ENCODE measurements at regions not wholly inside any gene's neighbourhood (a gene's known extent, or its start where the extent isn't known, plus 50 kb on each side); places are given as distances from the start of the nearest gene placed in this dataset.

DNA sequence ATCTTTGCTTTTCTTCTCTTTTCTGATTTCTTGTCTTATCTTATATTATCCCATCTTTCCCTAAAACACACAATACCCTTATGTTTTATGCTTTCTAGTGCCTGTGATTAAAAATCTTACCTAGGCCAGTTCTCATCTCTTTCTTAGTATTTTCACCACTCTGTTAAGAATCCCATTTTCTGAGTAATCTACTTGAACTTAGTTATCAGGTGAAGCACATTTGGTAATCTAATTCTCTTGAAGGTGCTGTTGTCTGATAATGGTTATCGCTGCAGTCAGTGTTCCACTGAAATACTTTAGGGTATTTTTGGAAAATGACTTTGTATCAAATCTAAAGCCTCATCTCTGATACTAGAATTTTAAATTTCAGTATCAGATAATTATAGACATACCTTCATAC, 192.5 kb upstream of the MAN1A1 start:
- no peak for DNase-seq

DNA sequence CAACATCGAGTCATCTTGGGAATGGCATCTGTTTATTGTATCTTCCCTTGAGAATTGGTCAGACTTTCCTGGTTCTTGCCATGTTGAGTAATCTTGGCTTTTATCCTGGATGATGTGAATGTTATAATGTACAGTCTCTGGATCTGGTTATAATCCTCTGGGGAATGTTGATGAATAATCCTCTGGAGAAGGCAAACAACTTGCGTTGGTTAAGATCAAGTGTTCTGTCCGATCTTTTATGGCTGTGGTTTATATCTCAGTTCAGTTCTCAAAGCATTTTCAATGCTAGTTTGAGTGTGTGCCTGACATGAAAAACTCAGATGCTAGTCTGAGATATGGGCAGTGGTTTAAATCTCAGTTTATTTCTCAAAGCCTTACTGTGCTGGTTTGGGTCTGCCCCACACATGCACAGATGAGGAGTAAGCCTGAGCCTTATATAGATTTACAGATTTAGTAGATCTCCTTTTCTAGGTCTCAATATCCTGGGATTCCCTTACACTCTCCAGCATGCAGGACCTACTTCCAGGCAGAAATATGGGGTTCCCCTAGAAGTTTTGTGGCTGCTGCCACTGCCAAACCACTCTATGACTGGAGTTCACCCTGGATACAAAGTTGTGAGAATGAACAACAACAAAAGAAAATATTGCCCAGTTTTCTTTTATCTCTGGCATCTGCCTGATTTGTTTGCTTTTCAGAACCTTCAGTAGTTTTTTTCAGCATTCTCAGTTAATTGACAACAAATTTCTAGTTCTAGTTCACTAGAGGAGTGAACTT, 191.8 kb upstream of the MAN1A1 start:
- DNase-seq: no peak

DNA sequence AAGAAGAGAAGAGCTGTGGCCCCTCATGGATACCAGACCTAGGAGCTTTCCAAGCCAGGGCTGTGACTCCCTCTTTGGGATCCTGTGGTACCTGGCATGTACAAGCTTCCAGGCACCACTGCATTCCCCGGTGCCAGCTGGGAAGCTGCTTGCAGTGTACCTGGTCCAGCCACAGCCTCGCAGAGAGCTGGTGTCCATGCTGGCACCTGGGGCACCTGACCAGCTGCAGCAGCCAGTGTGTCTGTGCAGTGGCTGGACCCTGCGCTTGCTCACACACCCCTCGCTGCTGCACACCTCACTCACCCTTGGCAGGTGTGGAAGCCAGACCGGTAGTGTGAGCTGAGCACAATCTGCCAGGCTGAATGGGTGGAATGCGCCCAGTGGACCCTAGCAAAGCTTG, 190.9 kb upstream of the MAN1A1 start:
- DNase-seq: no peak

DNA sequence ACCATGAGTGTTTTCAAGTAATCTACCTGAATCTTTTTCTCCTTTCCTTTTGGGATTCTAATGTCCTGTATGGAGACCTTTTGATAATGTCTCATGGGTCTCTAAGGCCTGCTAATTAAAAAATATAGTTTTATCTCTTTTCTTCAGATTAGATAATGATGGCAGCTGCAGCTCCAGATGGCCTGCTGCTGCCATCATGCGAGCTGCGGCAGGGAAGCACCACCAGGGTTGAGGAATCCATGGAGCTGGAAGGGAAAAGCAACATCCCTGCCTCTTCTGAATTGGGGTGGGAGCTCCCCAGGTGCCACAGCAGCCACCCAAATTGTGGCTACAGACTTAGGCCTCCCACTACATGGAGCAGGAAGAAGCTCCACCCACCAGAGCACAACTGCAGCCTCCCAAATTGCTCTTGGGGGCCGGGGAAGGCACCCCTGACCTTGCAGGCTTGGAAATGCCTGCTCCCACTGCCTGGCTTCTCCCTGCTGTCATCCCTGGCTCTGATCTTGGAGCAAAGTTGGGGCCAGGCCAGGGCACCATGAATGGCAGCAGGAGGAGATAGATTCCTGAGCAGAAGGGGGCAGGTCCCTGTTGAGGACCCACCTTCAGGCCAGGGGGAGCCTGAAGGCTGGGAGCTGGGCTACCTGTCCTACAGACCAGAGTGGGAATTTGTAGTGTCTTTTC, 189.6 kb upstream of the MAN1A1 start:
- no peak for DNase-seq

DNA sequence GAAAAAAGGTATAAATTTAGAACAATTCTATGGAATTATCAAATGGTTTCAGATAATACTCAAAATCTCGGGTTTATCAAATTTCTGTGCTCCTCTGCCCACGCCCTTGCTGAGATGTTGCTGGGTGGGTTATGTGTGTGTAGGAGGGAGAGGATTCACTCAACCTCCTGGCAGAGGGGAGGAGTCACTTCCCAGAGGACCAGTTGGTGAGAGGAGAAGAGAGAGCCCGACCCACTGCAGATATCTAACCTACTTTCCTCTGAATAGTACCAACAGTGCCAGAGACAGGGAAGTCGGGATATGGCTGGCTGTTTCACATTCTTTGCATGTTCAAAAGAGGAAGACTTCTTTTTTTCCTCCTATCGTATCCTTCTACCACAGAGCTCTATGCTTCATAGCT, 187.1 kb upstream of the MAN1A1 start:
- no peak for DNase-seq

DNA sequence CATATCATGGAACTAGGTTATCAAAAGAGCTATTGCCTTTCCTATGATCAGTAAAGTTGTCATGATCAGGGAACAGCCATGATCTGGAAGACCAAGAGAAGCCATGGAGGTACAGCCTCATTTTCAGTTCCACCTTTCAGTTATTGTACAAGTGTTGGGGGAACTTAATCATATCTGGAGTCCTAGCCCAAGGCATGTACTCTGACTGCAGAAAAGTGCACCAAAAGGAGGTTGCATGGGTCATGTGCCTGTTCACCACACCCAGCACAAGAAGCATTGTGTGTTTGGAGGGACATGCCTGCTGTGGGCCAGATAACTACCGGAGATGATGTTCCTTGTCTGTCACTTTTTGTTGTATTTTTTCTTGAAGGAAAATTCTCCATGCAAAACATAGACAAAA, 185.8 kb upstream of the MAN1A1 start:
- DNase-seq: no peak

DNA sequence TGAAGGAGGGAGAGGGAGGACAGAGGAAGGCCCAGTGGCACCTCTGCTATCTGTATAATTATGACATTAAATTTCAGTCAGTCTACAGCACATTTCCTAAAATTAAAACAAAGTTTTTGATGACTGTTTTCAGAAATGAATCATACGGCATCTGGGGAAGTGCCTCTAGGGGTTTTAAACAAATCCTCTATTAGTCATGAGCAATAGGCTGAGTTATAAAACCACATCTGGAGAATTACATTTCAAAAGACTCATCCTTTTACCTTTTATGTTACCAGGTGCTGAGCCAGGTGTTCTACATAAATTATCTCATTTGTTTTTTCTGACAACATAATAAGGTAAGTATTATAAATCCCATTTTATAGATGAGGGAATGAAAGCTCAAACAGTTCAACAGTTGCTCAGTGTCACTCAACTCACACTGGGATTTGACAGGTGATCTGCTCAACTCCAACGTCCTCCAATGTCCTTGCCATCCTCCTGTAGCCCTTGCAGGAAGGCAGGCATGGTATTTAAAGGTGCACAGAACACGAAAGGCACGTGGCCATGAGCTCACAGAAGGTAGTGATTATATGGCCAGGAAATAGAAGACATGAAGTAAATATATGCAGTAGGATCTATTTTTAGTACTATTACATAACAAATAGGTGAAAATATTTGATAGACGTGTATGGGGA, 184.2 kb upstream of the MAN1A1 start:
- no peak for DNase-seq

DNA sequence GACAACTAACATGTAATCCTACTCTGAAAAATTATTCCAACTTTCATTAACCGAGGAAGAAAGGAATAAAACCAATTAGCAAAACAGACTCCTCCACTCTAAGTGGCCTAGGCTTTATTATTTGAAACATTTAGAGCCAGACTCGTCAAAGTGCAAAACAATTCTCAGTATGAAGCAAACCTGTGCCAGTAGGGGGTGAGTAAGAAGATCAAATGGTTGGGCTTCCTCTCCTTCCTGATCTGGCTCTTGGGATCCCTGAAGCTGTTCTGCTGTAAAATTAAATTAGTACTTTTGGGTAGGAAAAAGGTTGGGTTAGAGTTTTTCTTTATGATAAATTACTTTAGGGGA, 177.6 kb upstream of the MAN1A1 start:
- no peak for DNase-seq

DNA sequence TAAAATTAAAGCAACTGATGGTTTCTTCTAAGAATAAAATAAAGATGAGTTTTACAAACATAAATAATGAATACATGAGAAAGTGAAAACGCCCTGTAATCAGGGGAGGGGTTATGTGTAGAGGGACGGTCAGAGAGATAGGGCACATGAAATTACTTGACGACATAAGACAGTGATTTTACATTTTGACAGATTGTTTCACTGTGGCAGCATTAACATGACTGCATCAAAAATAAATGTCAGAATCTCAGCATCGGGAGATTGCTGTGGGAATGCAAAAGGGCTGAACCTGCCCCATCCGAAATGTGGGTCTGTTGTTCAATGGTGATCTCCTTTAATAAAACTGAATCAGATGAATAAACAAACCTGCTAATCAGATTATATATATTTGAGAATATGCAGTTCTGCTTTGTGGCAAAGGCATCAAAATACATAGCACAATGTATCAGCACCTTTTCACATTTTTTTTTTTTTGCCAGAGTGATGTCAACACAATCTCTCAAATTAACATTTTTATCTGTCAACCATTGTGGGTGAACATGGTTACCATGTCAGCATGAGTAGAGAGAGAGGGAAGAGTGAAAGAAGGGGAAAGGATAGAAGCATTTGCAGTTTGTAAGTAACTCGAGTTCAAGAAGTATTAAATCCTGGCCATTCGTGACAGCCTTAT, 177.1 kb upstream of the MAN1A1 start:
- DNase-seq: no peak

DNA sequence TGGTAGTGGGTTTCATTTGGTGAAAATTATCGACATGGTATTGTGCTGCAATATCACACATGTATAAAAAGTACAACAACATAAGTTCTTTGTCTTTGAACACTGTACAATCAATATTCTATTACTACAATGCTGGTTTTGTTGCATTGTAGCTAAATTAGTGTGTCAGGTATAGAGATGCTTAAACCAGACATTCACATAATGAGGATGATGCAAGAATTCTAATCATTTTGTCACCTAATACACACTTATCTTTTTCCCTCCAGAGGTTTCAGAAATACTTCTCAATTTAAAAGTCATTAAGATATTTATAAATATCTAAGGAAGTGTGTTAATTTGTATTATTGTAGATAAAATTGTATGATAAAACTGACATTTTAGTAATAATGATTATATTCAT, 174.8 kb upstream of the MAN1A1 start:
- DNase-seq: no peak

DNA sequence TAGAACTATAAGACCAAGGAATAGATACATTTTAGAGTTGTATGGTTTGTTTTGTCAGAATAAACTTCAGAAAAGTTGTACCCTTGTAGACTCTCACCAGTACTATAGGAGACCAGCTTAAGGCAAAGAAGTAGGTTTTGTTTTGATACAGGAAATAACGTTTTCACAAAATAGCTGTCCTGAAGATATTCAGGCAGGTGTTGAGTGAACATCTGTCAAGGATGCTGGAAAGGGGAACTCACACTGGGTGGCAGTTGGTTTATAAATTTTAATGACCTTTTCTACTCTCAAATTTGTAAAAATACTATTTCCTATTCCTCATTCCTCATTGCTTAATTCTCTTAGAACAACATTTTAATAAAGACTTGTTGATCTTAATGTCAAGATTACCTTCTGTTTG, 174.0 kb upstream of the MAN1A1 start:
- no peak for DNase-seq

DNA sequence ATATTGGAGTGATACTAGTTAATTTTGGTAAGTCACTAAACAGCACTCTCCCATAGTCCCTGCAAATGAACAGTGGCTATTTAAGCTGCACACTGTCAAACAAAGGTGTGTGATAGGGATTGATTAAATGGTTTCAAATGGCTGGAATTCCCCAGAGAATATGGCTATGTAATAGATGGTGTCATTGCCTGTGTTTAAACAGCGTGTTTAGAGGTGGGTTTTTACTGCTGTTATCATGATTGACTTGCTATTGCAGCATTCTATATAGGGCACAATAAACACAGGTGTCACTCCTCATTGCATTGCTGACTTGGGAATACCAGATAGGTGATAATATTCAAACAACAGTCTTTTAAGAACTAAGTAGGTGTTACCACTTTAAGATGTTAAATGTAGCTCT, 171.7 kb upstream of the MAN1A1 start:
- no peak for DNase-seq

DNA sequence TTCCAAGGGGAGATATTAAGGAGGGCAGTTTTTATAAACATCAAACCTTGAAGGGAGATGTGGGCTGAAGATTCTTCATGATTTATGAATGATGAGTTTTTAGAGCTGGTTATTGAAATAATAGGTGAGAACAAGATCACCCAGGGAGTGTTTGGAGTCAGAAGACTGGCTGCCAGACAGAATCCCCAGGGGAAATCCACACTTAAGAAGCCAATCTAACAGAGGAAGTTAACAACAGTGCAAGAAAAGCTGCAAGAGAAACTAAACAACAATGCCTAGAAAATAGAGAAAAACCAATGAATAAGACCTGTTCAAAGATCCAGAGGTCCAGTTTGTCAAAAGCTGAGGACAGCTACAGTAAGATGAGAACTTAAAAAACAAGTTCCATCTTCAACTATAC, 167.9 kb upstream of the MAN1A1 start:
- no peak for DNase-seq

DNA sequence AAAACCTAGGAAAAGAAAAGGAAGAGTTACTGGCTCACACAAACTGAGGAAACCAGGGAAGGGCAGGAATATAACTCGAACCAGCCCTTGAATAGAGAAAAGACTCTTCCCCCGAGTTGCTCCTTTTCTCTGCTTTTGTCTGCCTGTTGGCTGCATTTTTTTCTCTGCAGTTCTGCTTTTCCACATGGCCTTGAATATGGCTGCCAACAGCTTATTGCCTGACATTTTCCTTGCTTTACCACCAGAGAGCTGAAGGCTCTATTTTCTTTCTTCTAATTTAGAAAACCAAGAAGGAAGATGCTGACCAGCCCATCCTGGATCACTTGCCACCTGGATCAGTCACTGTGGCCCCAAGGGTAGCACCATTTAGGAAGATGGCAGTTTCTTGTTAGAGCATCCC, 164.8 kb upstream of the MAN1A1 start:
- DNase-seq: no peak

DNA sequence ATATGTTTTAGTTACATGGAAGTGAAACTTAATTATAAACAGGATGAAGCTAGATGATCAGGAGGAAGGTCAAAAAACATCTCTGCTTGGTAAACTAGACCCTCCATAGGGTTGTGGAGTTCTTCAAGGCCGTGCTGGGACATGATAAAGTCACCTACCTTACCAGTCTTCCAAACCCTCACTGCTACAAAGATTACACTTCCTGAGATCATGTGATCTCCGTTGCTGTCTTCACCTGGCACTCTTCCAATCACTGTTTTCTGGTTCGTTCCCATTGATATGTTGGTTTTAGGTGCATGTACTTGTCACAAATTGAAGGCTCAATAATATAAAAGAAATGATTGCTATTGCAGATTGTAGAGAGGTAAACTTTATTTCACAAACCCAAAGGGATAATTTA, 161.5 kb upstream of the MAN1A1 start:
- DNase-seq: no peak

DNA sequence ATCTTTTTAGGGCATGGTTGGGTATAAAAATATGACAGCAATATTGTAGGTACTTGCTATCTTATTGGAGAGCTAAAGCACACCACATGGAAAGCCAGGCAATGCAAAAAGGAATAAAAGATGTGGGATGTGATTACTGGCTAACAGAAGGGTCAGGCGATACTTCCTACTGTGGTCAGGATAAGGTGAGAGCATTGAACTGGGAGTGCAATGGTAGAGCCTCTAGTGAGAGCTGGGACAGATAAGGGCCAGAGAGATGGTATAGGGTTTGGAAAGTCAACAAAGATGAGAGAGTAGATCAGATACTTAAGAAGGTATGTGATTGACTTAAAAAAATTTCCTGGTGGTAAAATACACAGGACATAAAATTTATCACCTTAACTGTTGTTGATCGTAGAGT, 160.7 kb upstream of the MAN1A1 start:
- no peak for DNase-seq

DNA sequence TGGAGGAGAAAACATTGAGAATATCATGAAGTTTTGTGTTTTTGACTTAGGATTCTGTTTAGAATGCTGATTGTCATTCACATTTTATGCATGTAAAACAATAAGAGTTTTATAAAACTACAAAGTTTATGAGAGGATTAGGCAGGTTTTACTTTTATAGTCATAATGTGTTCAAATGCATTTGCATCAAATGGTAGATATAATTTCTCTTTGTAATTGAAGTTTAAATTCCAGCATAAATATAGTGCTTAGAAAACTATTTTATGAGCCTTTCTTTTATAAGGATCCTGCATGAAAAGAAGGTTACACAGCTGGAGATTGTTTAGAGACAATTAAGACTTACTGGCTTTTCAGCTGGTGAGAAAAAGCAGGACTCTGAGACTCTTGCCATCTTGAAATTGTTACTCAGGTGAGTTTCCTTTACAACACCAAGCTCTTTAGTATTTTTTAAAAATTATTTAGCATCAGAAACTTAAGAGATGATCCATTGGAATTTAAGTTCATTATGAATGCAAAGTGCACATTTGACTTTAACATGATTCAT, 157.1 kb upstream of the MAN1A1 start:
- no peak for DNase-seq

DNA sequence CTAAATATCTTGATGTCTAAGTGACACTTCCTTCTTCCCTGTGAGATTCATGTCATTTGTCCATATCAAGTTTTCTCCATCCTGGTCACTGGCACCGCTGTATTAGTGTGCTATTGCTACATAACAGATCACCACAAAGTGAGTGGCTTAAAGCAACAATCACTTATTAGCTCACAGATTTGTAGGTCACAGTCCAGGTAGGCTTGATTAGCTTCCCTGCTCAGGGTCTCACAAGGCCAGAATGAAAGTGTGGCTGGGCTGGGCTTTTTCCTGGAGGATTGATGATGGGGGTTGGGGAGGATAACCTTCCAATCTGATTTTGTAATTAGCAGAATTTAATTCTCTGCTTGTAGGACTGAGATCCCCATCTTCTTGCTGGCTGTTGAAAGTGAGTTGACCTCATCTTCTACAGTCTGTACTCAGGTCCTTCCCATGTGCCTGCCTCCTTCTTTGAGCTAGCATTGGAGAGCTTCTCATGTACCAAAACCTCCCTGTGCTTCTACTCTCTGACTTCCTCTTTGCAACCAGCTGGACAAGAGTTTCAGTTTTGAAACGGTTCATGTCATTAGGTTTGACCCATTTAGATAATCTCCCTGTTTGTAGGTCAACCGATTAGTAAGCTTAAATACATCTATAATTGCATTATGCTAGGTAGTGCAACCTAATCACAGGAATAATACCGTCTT, 152.4 kb upstream of the MAN1A1 start:
- DNase-seq: no peak

DNA sequence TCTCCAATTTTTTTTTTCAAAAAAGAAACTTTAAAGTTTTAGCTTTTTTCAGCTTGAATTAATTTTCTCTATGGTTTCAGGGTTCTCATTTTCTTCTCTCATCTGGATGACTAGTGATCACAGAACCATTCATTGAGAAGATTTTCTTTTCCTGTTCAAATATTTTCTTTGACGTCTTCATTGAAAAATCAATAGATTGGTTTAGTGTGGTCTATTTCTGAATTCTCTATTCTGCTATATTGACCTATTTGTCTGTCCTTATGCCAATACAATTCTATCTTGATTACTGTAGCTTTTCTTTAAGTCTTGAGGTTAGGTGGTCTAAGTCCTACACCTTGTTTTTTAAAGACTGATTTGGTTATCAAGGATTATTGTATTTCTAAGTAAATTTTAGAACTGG, 150.2 kb upstream of the MAN1A1 start:
- no peak for DNase-seq

DNA sequence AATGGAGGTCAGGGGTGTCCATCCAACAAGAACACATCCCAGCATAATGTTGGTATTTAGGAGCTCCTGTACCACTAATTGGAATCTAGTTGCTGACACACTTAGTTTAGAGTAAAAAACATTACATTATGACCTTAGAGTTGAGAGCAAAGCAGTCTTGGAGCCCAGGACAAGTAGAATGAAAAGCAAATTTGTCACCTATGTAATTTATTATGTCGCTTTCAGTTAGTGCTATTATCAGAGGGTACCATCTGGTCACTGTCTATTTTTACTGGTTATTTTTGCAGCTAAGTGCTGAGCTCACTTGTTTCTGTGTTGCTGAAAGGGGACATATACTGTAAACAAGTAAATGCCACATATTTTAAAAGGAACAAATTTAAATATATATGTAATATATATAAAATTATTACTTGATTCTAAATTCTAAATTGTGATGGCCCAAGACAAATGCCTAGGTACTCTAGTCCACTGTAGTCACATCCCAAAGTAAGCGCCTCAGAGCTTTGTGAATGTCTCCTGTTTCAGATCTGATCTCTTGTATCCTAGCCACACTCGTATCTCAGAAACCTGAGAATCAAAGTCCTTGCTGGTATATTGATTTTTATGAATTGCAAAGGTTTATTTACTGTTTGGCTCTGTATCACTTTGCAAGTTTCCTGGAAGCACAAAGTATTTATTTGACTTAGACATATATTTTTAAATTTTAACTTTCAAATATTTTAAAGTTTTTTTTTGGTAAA, 148.6 kb upstream of the MAN1A1 start:
- no peak for DNase-seq

DNA sequence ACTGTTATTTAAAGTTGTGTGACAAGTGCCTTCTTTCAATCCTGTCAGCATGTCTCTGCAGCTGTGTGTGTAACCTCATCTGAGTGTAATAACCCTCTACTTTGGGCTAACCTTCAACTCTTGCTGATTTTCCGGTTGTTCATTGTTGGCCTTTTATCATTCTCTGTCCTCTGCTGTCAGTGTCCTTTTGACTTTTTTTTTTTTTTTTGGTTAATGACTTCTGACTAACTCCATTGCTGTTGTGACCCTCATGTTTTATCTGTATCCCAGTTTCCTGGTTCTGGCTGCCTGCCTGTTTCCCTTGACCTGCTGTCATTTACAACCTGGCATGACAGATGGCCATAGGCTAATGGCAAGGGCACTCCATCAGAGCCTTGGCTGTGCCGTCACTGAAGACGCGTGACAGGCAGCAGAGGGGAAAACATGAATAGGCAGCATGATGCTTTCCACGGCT, 145.7 kb upstream of the MAN1A1 start:
- DNase-seq: peak; percentile 21

Measured in renal pelvis (tissue), 1 donor.